IMR-90 (cell line): ENCODE measurements at regions not wholly inside any gene's neighbourhood (a gene's known extent, or its start where the extent isn't known, plus 50 kb on each side); places are given as distances from the start of the nearest gene placed in this dataset.

Experiments used
- ATAC-seq: fragments of 200-7000 bp; cut with Tn5 transposase; 2 replicates; pipeline ENCODE4 v1.9.1; 2020; ENCODE audit warnings: low read depth, mild to moderate bottlenecking, moderate library complexity
- BruUV-seq: library from RNA; stranded (reverse); fragments of 400-500 nt; replicated peaks from 2 replicates; lab custom pipeline; 2021; lab: Mats Ljungman, UMichigan
- CTCF ChIA-PET: fragments of 300-600 bp; formaldehyde crosslinking; extraction: SDS; loops from one replicate; lab custom pipeline; 2021; ENCODE audit warnings: antibody characterized with exemption; lab: Yijun Ruan, JAX
- POLR2A ChIA-PET: fragments of 300-600 bp; sonication (Branson Sonifier 250); formaldehyde crosslinking; loops from one replicate; lab custom pipeline; 2022; ENCODE audit warnings: antibody characterized with exemption; ENCODE audit not compliant: unreplicated experiment; lab: Charles Lee
- DNase-seq: peaks from one replicate; pipeline ENCODE4 v3.0.0; 2013
- H2AFZ ChIP-seq: replicated peaks from 2 replicates; pipeline ENCODE3; 2013; ENCODE audit warnings: low read length, mild to moderate bottlenecking; ENCODE audit not compliant: poor library complexity
- H2AK5ac ChIP-seq: 2 replicates; pipeline ENCODE4 v1.6.1; 2013; ENCODE audit warnings: low read depth, low read length, inconsistent platforms
- H2AK9ac ChIP-seq: replicated peaks from 2 replicates; pipeline ENCODE3; 2013; ENCODE audit warnings: mild to moderate bottlenecking, low read depth, low read length, moderate library complexity; ENCODE audit not compliant: poor library complexity
- H2BK120ac ChIP-seq: 2 replicates; pipeline ENCODE4 v1.6.1; 2013; ENCODE audit warnings: low read depth, low read length, inconsistent platforms
- H2BK15ac ChIP-seq: 3 replicates; pipeline ENCODE4 v1.6.1; 2013; ENCODE audit warnings: low read depth, low read length, inconsistent platforms
- H2BK20ac ChIP-seq: 2 replicates; pipeline ENCODE4 v1.6.1; 2013; ENCODE audit warnings: low read depth, mild to moderate bottlenecking, inconsistent platforms, low read length, moderate library complexity
- H2BK5ac ChIP-seq: 2 replicates; pipeline ENCODE4 v1.6.1; 2013; ENCODE audit warnings: mild to moderate bottlenecking, low read depth, low read length, inconsistent platforms; ENCODE audit not compliant: poor library complexity, severe bottlenecking
- H3K14ac ChIP-seq: replicated peaks from 2 replicates; pipeline ENCODE4 v1.6.1; 2013; ENCODE audit warnings: low read depth, low read length, inconsistent platforms
- H3K18ac ChIP-seq: 2 replicates; pipeline ENCODE4 v1.6.1; 2013; ENCODE audit warnings: low read depth, low read length, control low read depth
- H3K23ac ChIP-seq: 2 replicates; pipeline ENCODE4 v1.6.1; 2013; ENCODE audit warnings: low read depth, low read length, inconsistent platforms
- H3K27ac ChIP-seq: 2 replicates; pipeline ENCODE4 v1.5.1; 2013; ENCODE audit warnings: mild to moderate bottlenecking, control low read depth, low read length; ENCODE audit not compliant: insufficient read depth
- H3K27me3 ChIP-seq: 2 replicates; pipeline ENCODE4 v1.6.1; 2013; ENCODE audit warnings: low read length; ENCODE audit not compliant: control insufficient read depth, insufficient read depth
- H3K36me3 ChIP-seq: 2 replicates; pipeline ENCODE4 v1.6.1; 2013; ENCODE audit warnings: low read length, mixed read lengths; ENCODE audit not compliant: control insufficient read depth, insufficient read depth
- H3K4ac ChIP-seq: 2 replicates; pipeline ENCODE4 v1.6.1; 2013; ENCODE audit warnings: low read depth, low read length, inconsistent platforms
- H3K4me1 ChIP-seq: 2 replicates; pipeline ENCODE4 v1.6.1; 2013; ENCODE audit warnings: low read length, mixed read lengths; ENCODE audit not compliant: control insufficient read depth, insufficient read depth
- H3K4me2 ChIP-seq: 2 replicates; pipeline ENCODE4 v1.6.1; 2013; ENCODE audit warnings: low read depth, mild to moderate bottlenecking, control low read depth, low read length, moderate library complexity
- H3K4me3 ChIP-seq: 2 replicates; pipeline ENCODE4 v1.5.1; 2013; ENCODE audit warnings: low read depth, mild to moderate bottlenecking, control low read depth, low read length, moderate library complexity; ENCODE audit not compliant: insufficient read depth
- H3K56ac ChIP-seq: 2 replicates; pipeline ENCODE4 v1.6.1; 2013; ENCODE audit warnings: low read length, inconsistent platforms; ENCODE audit not compliant: insufficient read depth; ENCODE audit errors: extremely low read depth
- H3K79me1 ChIP-seq, 2 experiments: 2 replicates each; pipeline ENCODE4 v1.6.1; 2013; ENCODE audit warnings: low read length in 2 of 2, inconsistent platforms in 1 of 2, low read depth in 1 of 2
- H3K9ac ChIP-seq: 2 replicates; pipeline ENCODE4 v1.6.1; 2013; ENCODE audit warnings: low read depth, low read length, control low read depth
- H3K9me1 ChIP-seq: 2 replicates; pipeline ENCODE4 v1.6.1; 2013; ENCODE audit warnings: low read length, inconsistent platforms; ENCODE audit not compliant: insufficient read depth
- H3K9me3 ChIP-seq: 2 replicates; pipeline ENCODE4 v1.6.1; 2013; ENCODE audit warnings: low read length; ENCODE audit not compliant: control insufficient read depth, insufficient read depth
- H4K20me1 ChIP-seq: 2 replicates; pipeline ENCODE4 v1.6.1; 2013; ENCODE audit warnings: low read length, inconsistent platforms; ENCODE audit not compliant: insufficient read depth
- H4K5ac ChIP-seq: 2 replicates; pipeline ENCODE4 v1.6.1; 2013; ENCODE audit warnings: mild to moderate bottlenecking, low read depth, low read length, control low read depth
- H4K8ac ChIP-seq, 2 experiments: 2 replicates each; pipeline ENCODE4 v1.6.1; 2013; ENCODE audit warnings: low read depth in 2 of 2, low read length in 2 of 2, control low read depth in 1 of 2, inconsistent platforms in 1 of 2
- H4K91ac ChIP-seq: 2 replicates; pipeline ENCODE4 v1.6.1; 2013; ENCODE audit warnings: low read depth, low read length, inconsistent platforms; ENCODE audit not compliant: insufficient read depth
- CEBPB ChIP-seq: IDR thresholded peaks from 2 replicates; pipeline ENCODE4 v1.6.1; 2012; ENCODE audit warnings: low read depth, low read length, improper control_type of control experiment
- RAD21 ChIP-seq: IDR thresholded peaks from 2 replicates; pipeline ENCODE4 v1.6.1; 2012; ENCODE audit warnings: low read length, improper control_type of control experiment
- WGBS, 2 experiments: methylation state at CpG; one replicate each; pipeline versions ENCODE4 v1.1.5 to v1.1.7; 2013; ENCODE audit warnings: missing lambda C conversion rate in 2 of 2; ENCODE audit not compliant: insufficient read length in 1 of 2; ENCODE audit errors: extremely low coverage in 2 of 2; 5-methylcytosine and 5-hydroxymethylcytosine counted together
- dilution Hi-C: fragments of 300-500 bp; cut with HindIII; formaldehyde crosslinking; loops from one replicate; pipeline ENCODE4 v1.14.3; 2018; ENCODE audit warnings: low sequenced_read_pairs; ENCODE audit not compliant: unreplicated experiment
- in situ Hi-C: fragments of 300-500 bp; cut with MboI; formaldehyde crosslinking; loops from 3 replicates; pipeline ENCODE4 v1.14.3; 2019; ENCODE audit warnings: low sequenced_read_pairs, inconsistent platforms, mixed read lengths
- intact Hi-C: fragments of 100-400 bp; cut with micrococcal nuclease; formaldehyde crosslinking; loops from 2 replicates; pipeline ENCODE4 v1.10.0; 2022

DNA sequence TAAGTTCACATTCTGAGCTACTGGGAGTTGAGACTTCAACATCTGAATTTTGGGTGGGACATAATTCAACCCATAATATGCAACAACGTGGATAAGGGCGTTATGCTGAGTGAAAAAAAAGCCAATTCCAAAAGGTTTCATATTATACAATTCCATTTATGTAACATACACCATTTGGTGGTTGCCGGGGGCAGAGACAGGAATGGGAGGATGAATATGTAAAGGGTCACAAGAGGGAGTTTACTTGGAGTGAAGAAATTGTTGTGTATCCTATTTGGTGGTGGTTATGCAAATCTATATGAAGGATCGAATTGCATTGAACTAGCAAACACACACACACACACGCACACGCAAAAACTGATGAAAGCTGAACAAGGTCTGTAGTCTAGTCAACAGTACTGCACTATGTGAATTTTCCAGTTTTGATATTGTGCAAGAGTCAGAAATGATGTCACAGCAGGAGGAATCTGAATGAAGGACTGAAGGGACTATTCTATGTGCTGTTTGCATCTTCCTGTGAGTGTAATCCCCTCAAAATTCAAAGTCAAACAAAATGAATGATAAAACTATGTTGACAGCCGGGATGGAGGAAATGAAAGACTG lies 249.2 kb upstream of the HABP2 start:
- Histone ChIP-seq H2AFZ (no peak overlapping the region), H3K56ac (no peak overlapping the region), H3K79me1 (no peaks in the 10 kb centered on the region), H3K9me3 (no peaks in the 10 kb centered on the region), H3K27me3 (no peaks in the 10 kb centered on the region; the same call in 1 of the 2 replicates), H3K4me3 (no peak overlapping the region), H3K23ac (no peak overlapping the region), H3K4me1 (no peaks in the 10 kb centered on the region), H2BK15ac (no peak overlapping the region), H2AK5ac (no peak overlapping the region), H2BK120ac (no peak overlapping the region), H3K27ac (no peak overlapping the region), H3K36me3 (no peaks in the 10 kb centered on the region), H3K9me1 (no peaks in the 10 kb centered on the region), H2BK20ac (no peak overlapping the region), H3K9ac (no peak overlapping the region), H2BK5ac (no peak overlapping the region), H3K14ac (no peak overlapping the region), H4K5ac (no peak overlapping the region), H2AK9ac (no peak overlapping the region), H3K4ac (no peak overlapping the region), H4K91ac (no peak overlapping the region), H4K20me1 (no peaks in the 10 kb centered on the region), H4K8ac (no peak overlapping the region), H3K18ac (no peak overlapping the region), H3K4me2 (no peak overlapping the region)
- in situ Hi-C loops (no loop called here), dilution Hi-C loops (no loop called here), intact Hi-C loops (loop anchor here (10.0 kb wide), 1 partner anchor 349 kb away; the partner anchor contains the start of gene TCF7L2)
- BruUV-seq: no TSS peak
- ATAC-seq: peak; percentile 14; the same call in 1 of the 2 replicates
- no CpG with 5 or more reads among the region's 7 CpGs for WGBS, 2 experiments
- DNase-seq: peak; percentile 12
- no peak for TF ChIP-seq RAD21
- TF ChIP-seq CEBPB: peak; percentile 85
- ChIA-PET POLR2A (no interaction called here), CTCF (no interaction called here)
